GM18499 (cell line): ENCODE measurements at regions not wholly inside any gene's neighbourhood (a gene's known extent, or its start where the extent isn't known, plus 50 kb on each side); places are given as distances from the start of the nearest gene placed in this dataset.

ENCODE experiments used
- ATAC-seq: cut with Tn5 transposase; IDR thresholded peaks from one replicate; pipeline ENCODE4 v1.9.1; 2021; ENCODE audit warnings: moderate number of reproducible peaks; ENCODE audit not compliant: insufficient read depth, unreplicated experiment

GRCh38 chr7:38002689-38003088, 82.2 kb downstream of the EPDR1 start:
- no peak for ATAC-seq

GRCh38 chr7:38006559-38006958, 86.1 kb downstream of the EPDR1 start:
- ATAC-seq, result no peak

GRCh38 chr7:38007096-38007495, 86.7 kb downstream of the EPDR1 start:
- no peak for ATAC-seq

GRCh38 chr7:38013246-38013645, 92.8 kb downstream of the EPDR1 start:
- ATAC-seq, result no peak

GRCh38 chr7:38016567-38016966, 96.1 kb downstream of the EPDR1 start:
- ATAC-seq, result no peak

GRCh38 chr7:38017320-38017719, 96.9 kb downstream of the EPDR1 start:
- ATAC-seq, result no peak

GRCh38 chr7:38020121-38020785, 99.8 kb downstream of the EPDR1 start:
- ATAC-seq, result no peak

GRCh38 chr7:38021892-38022291, 101.5 kb downstream of the EPDR1 start:
- no peak for ATAC-seq

GRCh38 chr7:38025815-38026214, 105.4 kb downstream of the EPDR1 start:
- ATAC-seq, result no peak

GRCh38 chr7:38027884-38028455, 107.5 kb downstream of the EPDR1 start:
- no peak for ATAC-seq

GRCh38 chr7:38034062-38034908, 113.8 kb downstream of the EPDR1 start:
- no peak for ATAC-seq

- ATAC-seq, result no peak
Measured at GRCh38 chr7:38040831-38041230, 120.4 kb downstream of the EPDR1 start.

- ATAC-seq, result no peak
Measured at GRCh38 chr7:38049679-38050078, 128.4 kb upstream of the STARD3NL start.

GRCh38 chr7:38051311-38051710, 126.7 kb upstream of the STARD3NL start:
- no peak for ATAC-seq

GRCh38 chr7:38051786-38052185, 126.3 kb upstream of the STARD3NL start:
- ATAC-seq, result no peak

- ATAC-seq, result no peak
Measured at GRCh38 chr7:38052786-38053185, 125.3 kb upstream of the STARD3NL start.

- ATAC-seq, result no peak
Measured at GRCh38 chr7:38054199-38054598, 123.8 kb upstream of the STARD3NL start.

- no peak for ATAC-seq
Measured at GRCh38 chr7:38057829-38058228, 120.2 kb upstream of the STARD3NL start.

- no peak for ATAC-seq
Measured at GRCh38 chr7:38060116-38060515, 117.9 kb upstream of the STARD3NL start.

GRCh38 chr7:38060637-38061036, 117.4 kb upstream of the STARD3NL start:
- no peak for ATAC-seq

- no peak for ATAC-seq
Measured at GRCh38 chr7:38066391-38066790, 111.7 kb upstream of the STARD3NL start.
